HG02588 (cell line): ENCODE measurements at regions not wholly inside any gene's neighbourhood (a gene's known extent, or its start where the extent isn't known, plus 50 kb on each side); places are given as distances from the start of the nearest gene placed in this dataset.
"Not testable (repeated sequence)": the region's sequence is repeated elsewhere in the genome, so short reads cannot be mapped to it uniquely, and the experiment has no call there.

Experiments used
- ATAC-seq: cut with Tn5 transposase; IDR thresholded peaks from one replicate; pipeline ENCODE4 v1.9.1; 2021; ENCODE audit warnings: mild to moderate bottlenecking, moderate library complexity; ENCODE audit not compliant: unreplicated experiment

- no peak for ATAC-seq
Observed at GRCh38 chr4:82248903-82249632, 124.7 kb downstream of the HNRNPD start.

- no peak for ATAC-seq
Observed at GRCh38 chr4:82247629-82248028, 126.2 kb downstream of the HNRNPD start.

DNA sequence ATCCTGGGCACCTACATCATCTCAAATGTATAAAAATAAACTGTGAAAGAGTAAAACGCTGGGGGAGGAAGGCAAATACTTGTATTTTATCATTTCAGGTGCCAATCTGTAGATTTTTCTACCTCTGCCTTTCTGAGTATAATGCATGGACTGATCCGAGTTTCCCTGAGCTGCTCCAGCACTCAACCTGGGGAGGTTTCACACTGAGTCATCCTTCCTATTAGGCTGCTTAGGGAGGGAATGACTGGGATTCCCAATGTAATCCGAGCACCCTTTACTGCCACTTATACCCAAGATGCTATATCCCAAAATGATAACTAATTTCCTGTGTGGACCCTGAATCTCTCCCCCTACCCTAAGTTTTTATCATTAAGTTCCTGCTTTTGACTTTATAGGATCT, 126.6 kb downstream of the HNRNPD start:
- no peak for ATAC-seq

- no peak for ATAC-seq
Observed at GRCh38 chr4:82241534-82241933, 132.3 kb downstream of the HNRNPD start.

DNA sequence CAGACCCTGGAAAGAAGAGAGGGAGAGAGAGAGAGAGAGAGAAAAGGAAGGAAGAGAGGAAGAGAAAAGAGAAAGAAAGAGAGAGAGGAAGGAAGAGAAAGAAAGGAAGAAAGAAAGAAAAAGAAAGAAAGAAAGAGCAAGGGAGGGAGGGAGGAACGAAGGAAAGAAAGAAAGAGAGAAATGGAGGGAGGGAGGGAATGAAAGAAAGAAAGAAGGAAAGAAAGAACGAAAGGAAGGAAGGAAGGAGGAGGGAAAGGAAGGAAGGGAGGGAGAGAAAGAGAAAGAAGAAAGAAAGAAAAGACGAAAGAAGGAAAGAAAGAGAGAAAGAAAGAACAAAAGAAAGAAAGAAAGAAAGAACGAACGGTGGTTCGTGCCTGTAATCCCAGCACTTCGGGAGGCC, 133.4 kb downstream of the HNRNPD start:
- no peak for ATAC-seq

- not testable (repeated sequence) for ATAC-seq
Observed at GRCh38 chr4:82237142-82237541, 136.6 kb downstream of the HNRNPD start.

DNA sequence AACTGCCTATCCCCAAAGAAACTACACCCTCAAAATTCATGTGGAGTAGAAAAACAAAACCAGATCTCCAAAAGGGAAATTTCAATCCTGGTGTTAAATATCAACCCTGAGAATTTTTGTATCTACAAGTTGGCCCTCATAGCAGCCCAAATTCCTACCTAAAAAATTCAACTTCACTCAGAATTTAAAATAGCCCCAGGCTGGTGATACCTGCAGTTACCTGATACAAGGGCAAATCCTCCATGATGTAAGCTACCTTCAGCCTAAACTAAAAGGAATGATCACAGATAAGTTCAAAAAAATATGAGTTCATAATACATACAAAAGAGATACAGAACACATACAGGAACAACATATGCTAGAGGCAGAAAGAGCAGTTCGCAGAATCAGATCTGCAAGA, 138.4 kb downstream of the HNRNPD start:
- ATAC-seq: no peak

GRCh38 chr4:82232891-82233290, 140.9 kb downstream of the HNRNPD start:
- ATAC-seq: no peak

- ATAC-seq: no peak
Observed at GRCh38 chr4:82231806-82232205, 142.0 kb downstream of the HNRNPD start.

DNA sequence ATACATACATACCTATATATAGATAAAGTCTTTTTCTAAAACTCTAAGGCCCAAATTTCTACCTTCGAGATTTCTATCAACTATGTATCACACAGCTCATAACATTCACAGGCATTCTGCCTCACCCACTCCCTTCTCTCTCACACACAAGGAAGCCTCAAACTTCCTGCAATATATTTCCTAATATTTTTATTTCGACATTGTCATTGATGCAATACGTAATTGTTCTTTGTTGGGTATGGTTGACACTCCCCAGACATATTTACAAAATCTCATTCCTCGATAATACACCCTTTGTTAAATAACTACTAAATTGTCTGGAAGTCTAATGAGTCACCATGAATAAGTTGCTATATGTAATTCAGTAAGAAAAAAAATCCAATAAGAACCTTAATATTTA, 143.5 kb downstream of the HNRNPD start:
- no peak for ATAC-seq

- ATAC-seq: no peak
Observed at GRCh38 chr4:82225030-82225429, 148.8 kb downstream of the HNRNPD start.

DNA sequence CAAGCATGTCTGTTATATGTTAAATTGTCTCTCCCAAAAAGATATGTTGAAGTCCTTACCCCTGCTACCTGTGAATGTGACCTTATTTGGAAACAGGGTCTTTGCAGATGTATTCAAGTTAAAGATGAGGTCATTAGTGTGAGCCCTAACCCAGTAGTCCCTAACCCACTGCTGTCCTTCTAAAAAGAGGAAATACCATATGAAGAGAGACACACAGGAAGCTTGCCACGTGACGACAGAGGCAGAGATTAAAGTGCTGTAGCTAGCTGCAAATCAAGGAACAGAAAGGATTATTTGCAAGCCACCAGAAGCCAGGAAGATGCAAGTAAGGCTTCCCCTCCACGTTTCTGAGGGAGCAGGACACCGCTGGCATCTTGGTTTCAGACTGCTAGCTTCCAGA, 150.1 kb downstream of the HNRNPD start:
- ATAC-seq: no peak

- ATAC-seq: no peak
Observed at GRCh38 chr4:82219346-82219745, 154.4 kb downstream of the HNRNPD start.

DNA sequence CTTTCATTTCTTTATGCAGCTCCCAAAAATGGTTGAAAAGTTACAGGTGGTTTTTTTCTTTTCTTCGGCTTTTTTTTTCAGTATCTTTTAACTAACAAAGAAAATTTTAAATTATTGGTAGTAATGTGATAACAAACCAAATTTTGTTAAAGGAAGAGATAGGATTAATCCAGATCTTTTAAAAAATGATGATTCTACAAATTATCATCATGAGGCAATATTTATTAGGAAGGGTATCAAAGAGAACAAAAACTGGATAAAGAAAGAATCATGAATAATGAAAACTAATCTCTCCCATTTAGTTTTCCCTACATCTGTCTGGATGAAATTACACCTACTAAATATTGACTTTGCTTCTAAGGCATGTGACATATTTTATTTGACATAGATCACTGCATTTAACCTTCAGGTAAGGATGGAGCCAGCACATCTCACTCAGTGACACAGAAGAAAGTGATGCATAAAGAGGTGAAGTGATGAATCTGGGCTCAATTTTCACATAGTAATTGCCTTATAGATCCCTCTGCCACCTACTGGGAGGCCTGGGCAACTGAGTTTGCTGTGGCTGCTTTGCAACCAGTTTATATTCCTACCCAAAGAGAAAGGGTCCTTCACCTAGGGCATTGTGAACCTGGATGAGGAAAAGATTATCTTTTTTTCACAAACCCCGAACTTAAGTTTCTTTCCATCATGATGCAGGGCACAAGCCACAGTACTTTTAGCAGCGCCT, 155.6 kb downstream of the HNRNPD start:
- no peak for ATAC-seq

- no peak for ATAC-seq
Observed at GRCh38 chr4:82216219-82216618, 157.6 kb downstream of the HNRNPD start.

DNA sequence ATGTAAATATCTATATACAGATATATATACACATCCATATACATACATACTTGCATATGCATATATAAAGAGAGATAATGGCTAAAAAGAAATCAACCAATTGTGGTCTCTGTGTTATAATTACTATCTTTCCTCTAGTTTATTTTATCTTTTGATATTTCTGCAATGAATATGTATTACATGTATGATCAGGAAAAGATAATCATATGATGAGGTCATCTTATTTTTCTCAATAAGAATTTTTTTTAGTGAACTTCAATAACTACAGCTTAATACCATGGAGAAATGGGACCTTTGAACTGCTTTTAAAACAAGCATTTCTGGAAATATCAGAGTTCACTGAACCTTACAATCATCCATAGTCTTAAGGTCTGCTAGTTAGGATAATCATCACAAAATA, 158.0 kb downstream of the HNRNPD start:
- no peak for ATAC-seq

- no peak for ATAC-seq
Observed at GRCh38 chr4:82215039-82215438, 158.8 kb downstream of the HNRNPD start.

DNA sequence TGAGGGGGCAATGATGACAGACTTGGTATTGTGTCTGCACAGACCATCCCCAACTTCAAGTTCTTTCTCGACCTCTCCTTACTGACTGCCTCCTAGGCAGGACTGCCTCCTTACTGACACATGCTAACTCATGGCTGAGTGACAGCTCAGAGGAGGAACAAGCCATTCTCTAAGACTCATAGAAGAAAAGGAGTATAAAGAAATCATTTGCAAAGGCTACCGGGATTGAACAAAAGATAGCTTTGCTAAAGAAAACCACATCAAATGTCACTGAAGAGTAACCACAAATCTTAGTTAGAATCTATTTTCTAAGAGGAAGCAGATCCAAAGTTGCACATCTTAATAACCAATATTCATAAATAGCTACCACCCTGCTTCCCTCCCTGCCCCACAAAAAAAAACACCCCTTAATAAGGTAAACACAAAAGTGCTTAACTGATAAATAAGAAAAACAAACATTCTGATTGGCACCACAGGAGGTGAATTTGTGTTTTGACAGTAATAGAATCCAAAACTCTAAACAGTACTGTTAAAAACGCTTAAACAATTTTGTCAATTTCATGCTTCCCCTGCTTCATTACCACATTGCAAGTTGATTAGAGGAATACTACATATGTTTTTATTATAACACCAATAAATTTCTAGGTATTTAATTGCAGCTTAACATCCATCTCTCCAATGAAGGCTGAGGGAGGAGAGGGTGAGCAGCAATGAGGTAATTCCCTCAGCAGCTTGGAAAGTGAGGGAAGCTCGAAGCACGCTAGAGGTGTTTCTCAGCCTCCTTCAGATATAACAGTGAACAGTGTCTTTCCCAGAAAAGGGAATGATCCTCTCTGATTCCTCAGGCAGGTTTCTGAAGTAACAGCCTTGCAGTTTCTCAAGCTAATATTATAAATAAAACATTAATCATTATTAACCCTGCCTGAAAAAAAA, 160.0 kb downstream of the HNRNPD start:
- ATAC-seq: no peak

DNA sequence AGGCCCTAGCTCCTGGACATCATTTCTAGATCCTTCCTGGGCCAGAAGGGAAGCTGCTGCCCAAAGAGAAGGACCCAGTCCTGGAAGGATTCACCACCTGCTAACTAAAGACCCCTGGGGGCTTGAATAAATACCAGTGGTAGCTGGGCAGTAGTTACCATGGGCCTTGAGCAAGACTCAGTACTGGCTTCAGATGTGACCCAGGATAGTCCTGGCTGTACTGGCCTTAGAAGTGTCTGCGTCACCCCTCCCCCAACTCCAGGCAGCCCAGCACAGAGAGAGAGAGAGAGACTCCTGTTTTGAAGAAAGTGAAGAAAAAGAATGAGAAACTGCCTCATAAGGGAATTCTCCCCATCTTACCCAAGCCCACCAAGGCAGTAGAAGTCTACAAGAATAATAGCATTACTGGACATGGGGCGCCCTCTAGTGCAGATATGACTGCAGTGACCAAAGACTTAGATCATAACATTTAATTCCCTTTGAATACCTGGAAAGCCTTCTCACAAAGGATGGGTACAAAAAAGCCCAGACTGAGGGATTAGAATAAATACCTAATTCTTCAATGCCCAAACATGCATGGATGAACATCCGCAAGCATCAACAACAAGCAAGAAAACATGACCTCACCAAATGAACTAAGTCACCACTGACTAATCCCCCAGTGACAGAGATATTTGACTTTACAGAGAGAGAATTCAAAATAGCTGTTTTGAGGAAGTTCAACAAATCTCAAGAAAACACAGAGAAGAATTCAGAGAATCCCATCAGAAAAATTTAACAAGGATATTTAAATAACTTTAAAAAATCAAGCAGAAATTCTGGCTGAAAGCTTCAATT, 171.8 kb downstream of the HNRNPD start:
- no peak for ATAC-seq

DNA sequence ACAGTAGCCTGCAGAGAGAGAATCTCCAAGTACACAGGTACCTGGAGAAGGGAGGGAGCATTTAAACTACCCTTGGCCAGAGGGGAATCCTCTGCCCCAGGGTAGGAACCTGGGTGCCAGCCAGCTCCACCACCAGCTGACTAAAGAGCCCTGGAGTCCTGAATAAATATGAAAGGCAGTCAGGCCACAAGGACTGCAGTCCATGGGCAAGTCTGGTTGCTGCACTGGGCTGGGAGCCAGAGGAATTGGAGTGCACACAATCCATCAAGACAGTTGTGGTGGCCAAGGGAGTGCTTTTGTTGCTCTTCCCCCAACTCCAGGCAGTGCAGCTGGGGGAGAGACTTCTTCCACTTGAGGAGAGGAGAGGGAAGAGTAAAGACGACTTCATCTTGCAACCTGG, 172.5 kb downstream of the HNRNPD start:
- no peak for ATAC-seq

GRCh38 chr4:82200046-82200445, 173.7 kb downstream of the HNRNPD start:
- ATAC-seq: no peak
